RWPE2 (cell line): ENCODE measurements at regions not wholly inside any gene's neighbourhood (a gene's known extent, or its start where the extent isn't known, plus 50 kb on each side); places are given as distances from the start of the nearest gene placed in this dataset.
A peak's percentile ranks its signal among the peaks of the same experiment; 100 is the strongest.
"Not testable (repeated sequence)": the region's sequence is repeated elsewhere in the genome, so short reads cannot be mapped to it uniquely, and the experiment has no call there.

Experiments
- ATAC-seq: fragments of 200-7000 bp; cut with Tn5 transposase; 3 replicates; pipeline ENCODE4 v1.9.1; 2021; ENCODE audit warnings: low read depth
- DNase-seq: peaks from one replicate; pipeline ENCODE4 v3.0.0-alpha.2; 2020; ENCODE audit warnings: low spot score
- H3K27ac ChIP-seq: fragments of 450-650 bp; 2 replicates; pipeline ENCODE4 v1.5.1; 2017; ENCODE audit warnings: mild to moderate bottlenecking; ENCODE audit not compliant: poor library complexity, severe bottlenecking
- H3K27me3 ChIP-seq: fragments of 250-450 bp; sonication (Bioruptor Pico); 2 replicates; pipeline ENCODE4 v1.5.1; 2021; ENCODE audit warnings: mild to moderate bottlenecking, moderate library complexity; ENCODE audit not compliant: insufficient read depth, poor library complexity, severe bottlenecking
- H3K36me3 ChIP-seq: fragments of 250-450 bp; sonication (Bioruptor Pico); 2 replicates; pipeline ENCODE4 v1.5.1; 2020; ENCODE audit warnings: low read depth, mild to moderate bottlenecking, moderate library complexity
- H3K4me1 ChIP-seq: fragments of 250-450 bp; sonication (Bioruptor Pico); 2 replicates; pipeline ENCODE4 v1.5.1; 2021; ENCODE audit warnings: mild to moderate bottlenecking, moderate library complexity; ENCODE audit not compliant: insufficient read depth, poor library complexity, severe bottlenecking
- H3K4me3 ChIP-seq: fragments of 250-450 bp; sonication (Bioruptor Pico); 2 replicates; pipeline ENCODE4 v1.5.1; 2021; ENCODE audit warnings: mild to moderate bottlenecking, moderate library complexity; ENCODE audit not compliant: severe bottlenecking
- H3K9me3 ChIP-seq: fragments of 250-450 bp; sonication (Bioruptor Pico); 2 replicates; pipeline ENCODE4 v1.5.1; 2021; ENCODE audit warnings: mild to moderate bottlenecking, moderate library complexity; ENCODE audit not compliant: severe bottlenecking
- CTCF ChIP-seq: fragments of 450-650 bp; IDR thresholded peaks from one replicate; pipeline ENCODE4 v1.5.1; 2017; ENCODE audit warnings: mild to moderate bottlenecking, moderate library complexity; ENCODE audit not compliant: poor library complexity, severe bottlenecking

- Histone ChIP-seq H3K27me3 (no peaks in the 10 kb centered on the region), H3K9me3 (no peaks in the 10 kb centered on the region), H3K27ac (no peak overlapping the region), H3K36me3 (no peaks in the 10 kb centered on the region), H3K4me3 (no peak overlapping the region), H3K4me1 (no peaks in the 10 kb centered on the region)
- TF ChIP-seq CTCF, result no peak
- no peak for ATAC-seq
- no peak for DNase-seq
These were observed 84.6 kb upstream of the PKP2 start for GRCh38 chr12:32981139-32981538.

GRCh38 chr12:32975122-32975521 lies 78.5 kb upstream of the PKP2 start:
- H3K4me3 ChIP-seq, result no peak overlapping the region
- no peak for ATAC-seq
- no peak for DNase-seq
- H3K9me3 ChIP-seq, result peaks cover 2% of the 10 kb centered on the region
- no peaks in the 10 kb centered on the region for H3K36me3 ChIP-seq
- no peak for TF ChIP-seq CTCF
- no peaks in the 10 kb centered on the region for H3K27me3 ChIP-seq
- peaks cover 5% of the 10 kb centered on the region for H3K4me1 ChIP-seq
- H3K27ac ChIP-seq, result no peak overlapping the region

GRCh38 chr12:32970465-32971110 lies 74.0 kb upstream of the PKP2 start:
- Histone ChIP-seq H3K27me3 (no peaks in the 10 kb centered on the region), H3K27ac (no peak overlapping the region), H3K4me3 (no peak overlapping the region), H3K4me1 (peaks cover 5% of the 10 kb centered on the region), H3K9me3 (peaks cover 2% of the 10 kb centered on the region), H3K36me3 (no peaks in the 10 kb centered on the region)
- DNase-seq (no peak), ATAC-seq (peak; percentile 80)
- no peak for TF ChIP-seq CTCF

- Histone ChIP-seq H3K4me1 (no peaks in the 10 kb centered on the region), H3K27me3 (no peaks in the 10 kb centered on the region), H3K9me3 (no peaks in the 10 kb centered on the region), H3K4me3 (no peak overlapping the region), H3K36me3 (no peaks in the 10 kb centered on the region), H3K27ac (no peak overlapping the region)
- ATAC-seq, result no peak
- no peak for TF ChIP-seq CTCF
- DNase-seq, result no peak
These were observed 68.5 kb upstream of the PKP2 start for GRCh38 chr12:32964981-32965585.

- H3K36me3 ChIP-seq, DNase-seq, H3K4me3 ChIP-seq, H3K9me3 ChIP-seq, H3K4me1 ChIP-seq, H3K27ac ChIP-seq, H3K27me3 ChIP-seq, ATAC-seq: not testable (repeated sequence)
These were observed 59.8 kb upstream of the PKP2 start for GRCh38 chr12:32956418-32956817.
